ENCODE measurements at regions not wholly inside any gene's neighbourhood (a gene's known extent, or its start where the extent isn't known, plus 50 kb on each side); places are given as distances from the start of the nearest gene placed in this dataset.

- no peak overlapping the region for H3K4me3 ChIP-seq (ENCODE audit: control insufficient read depth, low read depth, low read length)
- TF ChIP-seq, protein P1, sequence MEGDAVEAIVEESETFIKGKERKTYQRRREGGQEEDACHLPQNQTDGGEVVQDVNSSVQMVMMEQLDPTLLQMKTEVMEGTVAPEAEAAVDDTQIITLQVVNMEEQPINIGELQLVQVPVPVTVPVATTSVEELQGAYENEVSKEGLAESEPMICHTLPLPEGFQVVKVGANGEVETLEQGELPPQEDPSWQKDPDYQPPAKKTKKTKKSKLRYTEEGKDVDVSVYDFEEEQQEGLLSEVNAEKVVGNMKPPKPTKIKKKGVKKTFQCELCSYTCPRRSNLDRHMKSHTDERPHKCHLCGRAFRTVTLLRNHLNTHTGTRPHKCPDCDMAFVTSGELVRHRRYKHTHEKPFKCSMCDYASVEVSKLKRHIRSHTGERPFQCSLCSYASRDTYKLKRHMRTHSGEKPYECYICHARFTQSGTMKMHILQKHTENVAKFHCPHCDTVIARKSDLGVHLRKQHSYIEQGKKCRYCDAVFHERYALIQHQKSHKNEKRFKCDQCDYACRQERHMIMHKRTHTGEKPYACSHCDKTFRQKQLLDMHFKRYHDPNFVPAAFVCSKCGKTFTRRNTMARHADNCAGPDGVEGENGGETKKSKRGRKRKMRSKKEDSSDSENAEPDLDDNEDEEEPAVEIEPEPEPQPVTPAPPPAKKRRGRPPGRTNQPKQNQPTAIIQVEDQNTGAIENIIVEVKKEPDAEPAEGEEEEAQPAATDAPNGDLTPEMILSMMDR (IDR thresholded peaks at IDR 0.05; ENCODE audit: control insufficient read depth, insufficient read depth, low read depth, low read length, missing control alignments), result no peak
- no peak for DNase-seq (ENCODE audit: low read depth)
These were observed 452.3 kb downstream of the GALR1 start for GRCh38 chr18:77701977-77702376.

DNA sequence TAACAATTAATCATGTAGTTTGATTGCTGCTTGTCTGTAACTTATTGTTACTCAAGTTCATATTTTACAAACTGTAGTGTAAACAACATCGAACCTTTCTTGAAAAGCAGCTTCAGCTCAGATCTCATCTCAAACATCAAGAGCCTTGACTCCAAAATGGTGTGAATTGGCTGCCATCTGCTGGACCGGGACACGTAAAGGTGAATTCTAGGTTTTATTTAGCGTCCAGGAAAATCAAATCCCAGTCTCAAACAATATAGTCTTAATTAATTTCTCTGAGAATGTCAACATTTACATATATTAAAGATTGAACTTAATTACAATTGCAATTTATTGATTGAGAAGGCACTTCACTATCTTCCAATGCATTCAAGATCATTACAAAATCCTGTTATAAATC is 453.0 kb downstream of the GALR1 start:
- DNase-seq (ENCODE audit: low read depth), result no peak
- H3K4me3 ChIP-seq (ENCODE audit: control insufficient read depth, low read depth, low read length), result no peak overlapping the region
- TF ChIP-seq, protein P1 (IDR thresholded peaks at IDR 0.05; ENCODE audit: control insufficient read depth, insufficient read depth, low read depth, low read length, missing control alignments), result no peak

- no peak for DNase-seq (ENCODE audit: low read depth)
- H3K4me3 ChIP-seq (ENCODE audit: control insufficient read depth, low read depth, low read length), result no peak overlapping the region
- TF ChIP-seq, protein P1 (IDR thresholded peaks at IDR 0.05; ENCODE audit: control insufficient read depth, insufficient read depth, low read depth, low read length, missing control alignments), result no peak
These were observed 455.7 kb downstream of the GALR1 start for GRCh38 chr18:77705301-77705700.

- H3K4me3 ChIP-seq (ENCODE audit: control insufficient read depth, low read depth, low read length), result no peak overlapping the region
- no peak for DNase-seq (ENCODE audit: low read depth)
- TF ChIP-seq, protein P1 (IDR thresholded peaks at IDR 0.05; ENCODE audit: control insufficient read depth, insufficient read depth, low read depth, low read length, missing control alignments), result no peak
These were observed 459.3 kb downstream of the GALR1 start for GRCh38 chr18:77708826-77709506.

GRCh38 chr18:77711096-77711495 is 461.4 kb downstream of the GALR1 start:
- no peak overlapping the region for H3K4me3 ChIP-seq (ENCODE audit: control insufficient read depth, low read depth, low read length)
- TF ChIP-seq, protein P1 (IDR thresholded peaks at IDR 0.05; ENCODE audit: control insufficient read depth, insufficient read depth, low read depth, low read length, missing control alignments), result no peak
- no peak for DNase-seq (ENCODE audit: low read depth)

DNA sequence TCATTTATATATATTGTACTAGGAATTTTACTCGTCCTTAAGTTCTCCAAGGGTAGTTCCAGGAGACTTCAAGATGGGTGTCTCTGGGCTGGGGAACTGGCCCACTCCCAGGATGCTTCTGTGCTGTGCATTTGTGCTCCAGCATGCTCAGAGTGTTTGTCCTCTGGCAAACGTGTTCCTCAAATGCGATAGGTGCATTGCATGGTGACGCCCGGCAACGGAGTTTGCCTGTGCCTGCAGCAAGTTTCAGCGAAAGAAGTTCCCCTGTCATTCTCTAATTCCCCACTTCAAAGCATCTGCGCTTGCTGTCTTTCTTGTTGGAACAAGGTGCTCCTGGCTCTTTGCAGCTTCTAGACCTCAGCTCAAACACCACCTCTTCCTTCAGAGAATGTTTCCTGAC is 465.1 kb downstream of the GALR1 start:
- no peak for DNase-seq (ENCODE audit: low read depth)
- no peak overlapping the region for H3K4me3 ChIP-seq (ENCODE audit: control insufficient read depth, low read depth, low read length)
- TF ChIP-seq, protein P1 (IDR thresholded peaks at IDR 0.05; ENCODE audit: control insufficient read depth, insufficient read depth, low read depth, low read length, missing control alignments), result no peak

Measured in AG09309 (cell line).